Chondrocyte (in vitro differentiated cells): ENCODE measurements at regions not wholly inside any gene's neighbourhood (a gene's known extent, or its start where the extent isn't known, plus 50 kb on each side); places are given as distances from the start of the nearest gene placed in this dataset.

Experiments used
- DNase-seq: peaks from one replicate; pipeline ENCODE4 v3.0.0; 2021; ENCODE audit warnings: mixed read lengths, low spot score
- H3K27ac Mint-ChIP-seq: one replicate; pipeline ENCODE4 v1.8.0; 2021; ENCODE audit warnings: mild to moderate bottlenecking, moderate library complexity, mixed read lengths; ENCODE audit not compliant: unreplicated experiment
- H3K27me3 Mint-ChIP-seq: 2 replicates; pipeline ENCODE4 v1.8.0; 2021; ENCODE audit warnings: low read depth, mixed read lengths
- H3K36me3 Mint-ChIP-seq: 2 replicates; pipeline ENCODE4 v1.8.0; 2021; ENCODE audit warnings: low read depth, mixed read lengths
- H3K4me1 Mint-ChIP-seq: 2 replicates; pipeline ENCODE4 v1.8.0; 2021; ENCODE audit warnings: low read depth, mild to moderate bottlenecking, mixed read lengths
- H3K4me3 Mint-ChIP-seq: one replicate; pipeline ENCODE4 v1.8.0; 2021; ENCODE audit warnings: mild to moderate bottlenecking, moderate library complexity, mixed read lengths; ENCODE audit not compliant: unreplicated experiment
- H3K9me3 Mint-ChIP-seq: 2 replicates; pipeline ENCODE4 v1.8.0; 2021; ENCODE audit warnings: low read depth, mixed read lengths
- TF ChIP-seq, protein P1 (sequence below): fragments of 200-600 bp; sonication (generic); IDR thresholded peaks from 2 replicates; pipeline ENCODE4 v1.5.0; 2021; ENCODE audit warnings: antibody characterized with exemption, mild to moderate bottlenecking, moderate library complexity

- Mint-ChIP-seq H3K9me3 (peaks cover 19% of the 10 kb centered on the region), H3K4me1 (no peaks in the 10 kb centered on the region), H3K4me3 (no peak overlapping the region), H3K36me3 (no peaks in the 10 kb centered on the region), H3K27ac (no peak overlapping the region), H3K27me3 (no peaks in the 10 kb centered on the region)
- TF ChIP-seq, protein P1, sequence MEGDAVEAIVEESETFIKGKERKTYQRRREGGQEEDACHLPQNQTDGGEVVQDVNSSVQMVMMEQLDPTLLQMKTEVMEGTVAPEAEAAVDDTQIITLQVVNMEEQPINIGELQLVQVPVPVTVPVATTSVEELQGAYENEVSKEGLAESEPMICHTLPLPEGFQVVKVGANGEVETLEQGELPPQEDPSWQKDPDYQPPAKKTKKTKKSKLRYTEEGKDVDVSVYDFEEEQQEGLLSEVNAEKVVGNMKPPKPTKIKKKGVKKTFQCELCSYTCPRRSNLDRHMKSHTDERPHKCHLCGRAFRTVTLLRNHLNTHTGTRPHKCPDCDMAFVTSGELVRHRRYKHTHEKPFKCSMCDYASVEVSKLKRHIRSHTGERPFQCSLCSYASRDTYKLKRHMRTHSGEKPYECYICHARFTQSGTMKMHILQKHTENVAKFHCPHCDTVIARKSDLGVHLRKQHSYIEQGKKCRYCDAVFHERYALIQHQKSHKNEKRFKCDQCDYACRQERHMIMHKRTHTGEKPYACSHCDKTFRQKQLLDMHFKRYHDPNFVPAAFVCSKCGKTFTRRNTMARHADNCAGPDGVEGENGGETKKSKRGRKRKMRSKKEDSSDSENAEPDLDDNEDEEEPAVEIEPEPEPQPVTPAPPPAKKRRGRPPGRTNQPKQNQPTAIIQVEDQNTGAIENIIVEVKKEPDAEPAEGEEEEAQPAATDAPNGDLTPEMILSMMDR = no peak
- DNase-seq = no peak
These were observed 281.6 kb upstream of the CCL2 start for GRCh38 chr17:33973491-33973890.

- TF ChIP-seq, protein P1 = no peak
- H3K9me3 Mint-ChIP-seq = peaks cover 22% of the 10 kb centered on the region
- no peak overlapping the region for H3K4me3 Mint-ChIP-seq
- H3K4me1 Mint-ChIP-seq = no peaks in the 10 kb centered on the region
- H3K27me3 Mint-ChIP-seq = no peaks in the 10 kb centered on the region
- H3K36me3 Mint-ChIP-seq = no peaks in the 10 kb centered on the region
- no peak overlapping the region for H3K27ac Mint-ChIP-seq
- DNase-seq = no peak
These were observed 280.8 kb upstream of the CCL2 start for GRCh38 chr17:33974276-33974675.

DNA sequence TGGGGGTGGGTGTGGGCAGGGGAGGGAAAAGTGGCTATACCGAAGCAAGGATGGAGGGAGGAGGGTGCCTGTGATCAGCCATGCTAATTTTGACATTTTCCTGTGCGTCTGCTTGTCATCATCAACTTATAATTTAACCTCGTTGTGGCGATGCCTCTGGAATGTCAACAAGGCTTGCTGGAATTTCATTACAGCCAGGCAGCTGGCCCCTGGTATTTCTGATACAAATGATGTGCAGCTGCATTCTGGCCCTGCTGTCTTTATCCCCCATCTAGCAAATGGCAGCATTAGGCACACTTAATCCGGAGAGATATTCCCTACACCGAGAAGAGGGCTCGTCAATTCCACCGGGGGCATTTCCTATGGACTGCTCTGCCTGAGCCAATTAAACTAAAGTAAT is 278.3 kb upstream of the CCL2 start:
- no peak for DNase-seq
- Mint-ChIP-seq H3K27me3 (no peaks in the 10 kb centered on the region), H3K36me3 (no peaks in the 10 kb centered on the region), H3K27ac (no peak overlapping the region), H3K4me1 (no peaks in the 10 kb centered on the region), H3K4me3 (no peak overlapping the region), H3K9me3 (peaks cover 27% of the 10 kb centered on the region)
- TF ChIP-seq, protein P1 = no peak

DNA sequence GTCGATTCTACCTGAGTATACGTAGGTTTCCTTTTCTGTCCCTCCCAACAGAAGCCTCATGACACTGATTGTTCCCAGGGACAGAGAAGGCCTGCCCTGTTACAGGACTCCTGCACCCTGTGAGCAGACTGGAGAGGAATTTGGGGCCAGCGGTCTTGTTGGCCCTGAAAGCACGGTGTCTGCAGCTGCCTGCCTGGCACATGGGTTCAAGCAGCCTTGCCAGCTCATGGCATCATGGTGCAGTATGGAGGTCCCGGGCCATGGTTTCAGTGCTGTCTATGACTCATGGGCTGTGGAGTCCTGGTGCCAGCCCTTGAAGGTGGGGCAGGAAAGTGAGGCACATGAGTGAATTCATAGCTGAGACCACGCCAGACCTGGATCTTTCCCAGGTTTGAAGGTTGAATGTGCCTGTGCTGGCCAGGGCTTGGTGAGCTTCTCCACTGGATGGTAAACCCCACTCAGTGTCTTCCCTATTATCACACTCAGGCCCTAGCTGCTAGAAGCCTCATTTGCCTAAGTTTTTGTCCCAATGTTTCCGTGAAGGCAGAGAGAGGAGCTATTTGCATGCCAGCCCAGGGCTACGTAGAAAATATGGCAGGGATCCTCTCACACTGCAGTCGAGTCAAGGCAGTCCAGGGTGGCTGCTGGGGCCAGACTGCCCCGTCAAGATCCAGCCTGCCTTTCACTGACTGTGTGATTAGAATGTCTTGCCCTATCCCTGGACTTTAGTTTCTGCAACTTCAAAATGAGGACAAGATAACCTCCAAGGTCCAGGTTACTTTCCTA is 277.2 kb upstream of the CCL2 start:
- TF ChIP-seq, protein P1 = no peak
- Mint-ChIP-seq H3K27me3 (no peaks in the 10 kb centered on the region), H3K27ac (no peak overlapping the region), H3K36me3 (no peaks in the 10 kb centered on the region), H3K9me3 (peaks cover 27% of the 10 kb centered on the region), H3K4me3 (no peak overlapping the region), H3K4me1 (no peaks in the 10 kb centered on the region)
- no peak for DNase-seq

- TF ChIP-seq, protein P1 = no peak
- DNase-seq = no peak
- Mint-ChIP-seq H3K4me3 (no peak overlapping the region), H3K36me3 (no peaks in the 10 kb centered on the region), H3K27me3 (no peaks in the 10 kb centered on the region), H3K9me3 (peaks cover 27% of the 10 kb centered on the region), H3K4me1 (no peaks in the 10 kb centered on the region), H3K27ac (no peak overlapping the region)
These were observed 276.2 kb upstream of the CCL2 start for GRCh38 chr17:33978889-33979288.
